ENCODE measurements at regions not wholly inside any gene's neighbourhood (a gene's known extent, or its start where the extent isn't known, plus 50 kb on each side); places are given as distances from the start of the nearest gene placed in this dataset.

DNA sequence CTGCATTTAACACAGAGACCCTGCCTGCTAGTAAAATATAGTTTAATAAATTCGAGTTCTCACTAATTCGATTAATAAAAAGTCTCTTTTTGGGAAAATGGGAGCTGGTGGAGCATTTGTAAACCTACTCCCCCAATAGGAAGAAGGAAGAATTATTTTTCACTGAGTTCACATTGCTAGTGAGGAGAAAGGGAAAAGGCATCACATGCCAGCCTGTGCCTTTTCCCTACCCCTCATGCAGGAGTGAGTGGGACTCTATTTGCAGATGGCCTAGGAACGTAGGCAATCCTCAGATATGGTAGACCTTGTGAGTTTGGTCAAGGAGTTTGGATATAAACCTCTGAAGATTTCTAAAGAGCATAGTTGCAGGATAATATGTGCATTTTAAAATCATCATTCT lies 218.4 kb upstream of the TRIB2 start:
- TF ChIP-seq POU2F2 (IDR thresholded peaks at IDR 0.05; ENCODE audit: low read depth, low read length), result no peak
- DNase-seq (ENCODE audit: insufficient read length, low spot score) (no peak), FAIRE-seq (no peak)

DNA sequence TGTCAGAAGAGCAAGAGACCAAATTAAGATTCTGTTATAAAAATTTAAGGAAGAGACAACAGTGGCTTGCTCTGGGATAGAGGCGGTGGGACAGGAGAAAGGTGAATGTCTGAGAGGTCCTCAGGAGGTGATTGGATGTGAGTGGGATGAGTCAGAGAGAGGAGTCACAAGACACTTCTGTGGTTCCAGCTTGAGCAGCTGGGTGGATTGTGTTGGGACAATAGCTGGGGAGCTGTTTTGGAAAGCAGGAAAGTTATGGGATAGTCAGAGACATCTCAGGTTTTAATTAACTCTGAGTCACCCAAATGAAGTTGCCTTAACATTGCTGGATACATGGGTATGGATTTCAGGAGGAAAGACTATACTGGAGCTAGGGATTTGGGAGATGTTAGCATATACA lies 218.0 kb upstream of the TRIB2 start:
- TF ChIP-seq POLR2A (IDR thresholded peaks at IDR 0.05; ENCODE audit: low read depth, low read length) (no peak), POU2F2 (IDR thresholded peaks at IDR 0.05; ENCODE audit: low read depth, low read length) (no peak), TAF1 (IDR thresholded peaks at IDR 0.05; ENCODE audit: low read depth, low read length) (no peak), PAX5 (IDR thresholded peaks at IDR 0.05; ENCODE audit: insufficient read depth, low read length, severe bottlenecking) (no peak), POLR2AphosphoS5 (IDR thresholded peaks at IDR 0.05; ENCODE audit: low read depth, low read length) (no peak), SPI1 (IDR thresholded peaks at IDR 0.05; ENCODE audit: low read depth, low read length) (no peak)
- FAIRE-seq (no peak), DNase-seq (ENCODE audit: insufficient read length, low spot score) (no peak)

DNA sequence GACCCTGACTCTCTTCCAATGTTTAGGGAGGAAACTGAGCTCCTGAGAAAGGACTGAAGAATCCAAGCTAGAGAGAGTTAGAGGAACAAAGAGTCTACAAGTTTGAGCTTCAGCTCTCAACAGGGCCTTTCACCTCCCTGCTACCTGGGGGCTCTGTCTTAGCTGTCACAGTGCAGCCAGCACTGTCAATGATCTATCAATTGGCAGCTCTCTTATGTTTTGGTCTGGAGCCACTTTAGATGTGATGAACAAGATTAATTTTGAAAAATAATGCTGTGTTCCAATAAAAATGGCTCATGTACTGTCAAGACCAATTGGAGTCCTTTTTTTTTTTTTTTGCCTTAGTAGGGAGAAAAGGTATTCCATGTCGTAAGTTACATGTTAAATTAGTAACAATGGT lies 215.8 kb upstream of the TRIB2 start:
- no peak for FAIRE-seq
- no peak for TF ChIP-seq POLR2A (IDR thresholded peaks at IDR 0.05; ENCODE audit: low read depth, low read length)
- no peak for TF ChIP-seq POU2F2 (IDR thresholded peaks at IDR 0.05; ENCODE audit: low read depth, low read length)
- TF ChIP-seq SPI1 (IDR thresholded peaks at IDR 0.05; ENCODE audit: low read depth, low read length), result no peak
- DNase-seq (ENCODE audit: insufficient read length, low spot score), result no peak

DNA sequence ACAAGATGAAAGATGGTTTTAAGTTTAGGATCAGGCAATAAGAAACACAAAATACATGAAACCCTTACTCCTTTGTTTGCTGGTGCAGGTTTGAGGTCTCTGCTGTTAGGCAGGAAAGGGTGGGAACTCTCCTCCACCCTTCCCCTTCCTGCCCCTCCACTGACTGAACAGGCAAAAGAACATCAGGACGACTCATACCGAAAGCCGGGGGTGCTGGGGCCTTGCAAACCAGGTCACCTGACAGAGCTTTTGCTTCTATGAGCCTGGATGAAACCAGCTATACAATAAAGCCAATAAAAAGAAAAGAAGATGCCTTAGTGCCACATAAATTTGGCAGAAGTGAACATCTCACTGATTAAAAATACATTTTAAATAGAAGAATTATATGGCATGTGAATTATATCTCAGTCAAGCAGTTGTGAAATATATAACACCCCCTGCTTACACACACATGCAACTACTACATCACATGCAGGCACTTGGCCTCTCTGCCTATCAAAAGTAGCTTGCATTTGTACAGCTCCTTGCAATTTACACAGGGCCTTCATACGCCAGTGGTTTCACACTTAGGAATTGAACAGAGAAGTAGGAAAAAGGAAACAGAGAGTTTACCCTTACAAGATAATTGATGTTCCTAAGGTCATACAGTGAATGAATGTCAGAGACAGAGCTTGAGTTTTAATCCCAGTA lies 215.1 kb upstream of the TRIB2 start:
- DNase-seq (ENCODE audit: insufficient read length, low spot score), result peak; percentile 39

DNA sequence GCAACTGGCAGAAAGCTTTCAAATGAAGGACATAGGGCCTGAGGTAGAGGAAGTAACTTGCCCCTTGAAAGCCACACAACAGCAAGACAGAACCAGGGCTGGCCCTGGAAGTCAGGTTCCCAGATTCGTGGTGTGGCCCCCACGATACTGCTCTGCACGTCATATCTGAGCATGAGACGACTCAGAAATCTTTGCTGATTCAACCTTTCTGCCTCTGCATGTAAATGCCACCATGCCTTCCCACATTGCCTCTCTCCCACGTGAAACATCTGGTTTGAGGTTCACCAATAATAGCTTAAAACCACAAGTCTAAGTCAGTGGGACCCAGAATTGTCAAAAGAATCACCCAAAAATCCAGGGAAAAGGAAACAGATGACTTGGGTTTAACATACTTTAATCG lies 214.0 kb upstream of the TRIB2 start:
- DNase-seq (ENCODE audit: insufficient read length, low spot score), result no peak
- no peak for TF ChIP-seq TAF1 (IDR thresholded peaks at IDR 0.05; ENCODE audit: low read depth, low read length)
- TF ChIP-seq POU2F2 (IDR thresholded peaks at IDR 0.05; ENCODE audit: low read depth, low read length), result peak; percentile 22; the same call in 1 of the 2 replicates
- TF ChIP-seq PAX5 (IDR thresholded peaks at IDR 0.05; ENCODE audit: insufficient read depth, low read length, severe bottlenecking), result no peak

More for the DNA sequence above, 215.1 kb upstream of the TRIB2 start:
- TF ChIP-seq TAF1 (IDR thresholded peaks at IDR 0.05; ENCODE audit: low read depth, low read length), result no peak
- no peak for TF ChIP-seq POLR2A (IDR thresholded peaks at IDR 0.05; ENCODE audit: low read depth, low read length)
- 0 out of 2 replicates have a peak, but pooled peaks have one; percentile 16 for TF ChIP-seq POU2F2 (IDR thresholded peaks at IDR 0.05; ENCODE audit: low read depth, low read length)
- TF ChIP-seq POLR2AphosphoS5 (IDR thresholded peaks at IDR 0.05; ENCODE audit: low read depth, low read length), result no peak
- no peak for TF ChIP-seq PAX5 (IDR thresholded peaks at IDR 0.05; ENCODE audit: insufficient read depth, low read length, severe bottlenecking)
- TF ChIP-seq SPI1 (IDR thresholded peaks at IDR 0.05; ENCODE audit: low read depth, low read length), result peak; percentile 29; the same call in 1 of the 2 replicates
- FAIRE-seq, result peak; percentile 95

DNA sequence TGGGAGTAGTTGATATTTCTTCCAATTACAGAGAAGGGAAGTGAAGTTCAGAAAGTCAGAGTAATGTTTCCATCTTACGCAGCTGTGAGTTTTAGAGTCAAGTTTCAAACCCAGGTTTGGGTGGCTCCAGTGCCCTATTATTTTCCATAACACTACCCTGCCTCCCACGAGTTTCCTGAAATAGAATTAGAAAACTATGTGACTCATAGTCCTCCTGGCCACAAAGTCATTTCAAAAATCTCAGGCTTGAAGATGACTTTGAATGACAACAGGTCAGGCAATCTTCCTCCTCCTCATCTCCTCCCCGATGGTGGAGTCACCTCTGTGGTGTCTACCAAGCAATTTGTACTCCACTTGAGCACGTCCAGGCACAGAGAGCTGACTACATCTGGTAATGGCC lies 212.3 kb upstream of the TRIB2 start:
- TF ChIP-seq PAX5 (IDR thresholded peaks at IDR 0.05; ENCODE audit: insufficient read depth, low read length, severe bottlenecking) (no peak), SPI1 (IDR thresholded peaks at IDR 0.05; ENCODE audit: low read depth, low read length) (peak; percentile 72), POU2F2 (IDR thresholded peaks at IDR 0.05; ENCODE audit: low read depth, low read length) (no peak)
- DNase-seq (ENCODE audit: insufficient read length, low spot score), result no peak
- FAIRE-seq, result peak; percentile 84

More for the DNA sequence above, 214.0 kb upstream of the TRIB2 start:
- peak; percentile 58 for FAIRE-seq

DNA sequence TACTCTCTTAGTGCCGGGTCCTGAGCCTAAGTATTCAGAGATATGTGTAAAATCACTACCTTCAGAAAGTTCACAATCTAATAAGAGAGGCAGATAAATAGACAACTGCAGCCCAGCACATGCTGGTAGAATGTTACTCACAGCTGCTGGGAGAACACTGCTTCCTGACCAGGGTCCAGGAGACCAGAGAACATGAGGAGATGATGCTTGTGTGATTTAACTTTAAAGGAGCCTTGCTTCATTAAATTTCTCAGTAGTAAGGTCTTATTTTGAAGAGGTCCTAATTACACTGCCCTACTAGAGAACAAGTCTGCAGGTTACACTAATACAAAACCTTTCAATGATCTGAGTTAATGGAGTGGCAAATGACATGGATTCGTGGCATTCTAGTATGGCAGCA lies 209.9 kb upstream of the TRIB2 start:
- DNase-seq (ENCODE audit: insufficient read length, low spot score) (no peak), FAIRE-seq (no peak)
- TF ChIP-seq TAF1 (IDR thresholded peaks at IDR 0.05; ENCODE audit: low read depth, low read length) (no peak), POLR2A (IDR thresholded peaks at IDR 0.05; ENCODE audit: low read depth, low read length) (no peak), POU2F2 (IDR thresholded peaks at IDR 0.05; ENCODE audit: low read depth, low read length) (no peak), POLR2AphosphoS5 (IDR thresholded peaks at IDR 0.05; ENCODE audit: low read depth, low read length) (no peak)

DNA sequence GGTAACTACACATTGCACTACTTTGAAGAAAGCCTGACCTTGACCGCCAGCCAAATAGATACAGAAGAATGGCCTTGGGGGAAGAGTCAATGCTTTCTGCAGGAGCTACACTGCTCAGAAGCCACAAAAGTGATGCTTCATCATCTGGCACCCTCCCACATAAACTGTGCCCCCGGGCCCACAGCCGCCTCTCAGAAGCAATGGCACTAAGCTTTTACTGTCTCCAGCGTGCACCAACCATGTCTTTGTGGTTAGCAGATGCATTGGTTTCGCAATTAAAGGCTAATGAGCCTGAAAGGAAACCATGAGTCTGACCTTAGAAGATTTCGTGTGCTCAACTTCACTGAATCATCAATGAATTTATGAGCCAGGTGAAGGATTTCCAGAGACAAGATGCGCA lies 209.4 kb upstream of the TRIB2 start:
- TF ChIP-seq POLR2A (IDR thresholded peaks at IDR 0.05; ENCODE audit: low read depth, low read length), result no peak
- no peak for TF ChIP-seq SPI1 (IDR thresholded peaks at IDR 0.05; ENCODE audit: low read depth, low read length)
- peak; percentile 56; the same call in 1 of the 2 replicates for TF ChIP-seq POU2F2 (IDR thresholded peaks at IDR 0.05; ENCODE audit: low read depth, low read length)
- no peak for TF ChIP-seq POLR2AphosphoS5 (IDR thresholded peaks at IDR 0.05; ENCODE audit: low read depth, low read length)
- no peak for TF ChIP-seq TAF1 (IDR thresholded peaks at IDR 0.05; ENCODE audit: low read depth, low read length)
- peak; percentile 52 for TF ChIP-seq PAX5 (IDR thresholded peaks at IDR 0.05; ENCODE audit: insufficient read depth, low read length, severe bottlenecking)
- peak; percentile 83 for FAIRE-seq
- DNase-seq (ENCODE audit: insufficient read length, low spot score), result no peak

DNA sequence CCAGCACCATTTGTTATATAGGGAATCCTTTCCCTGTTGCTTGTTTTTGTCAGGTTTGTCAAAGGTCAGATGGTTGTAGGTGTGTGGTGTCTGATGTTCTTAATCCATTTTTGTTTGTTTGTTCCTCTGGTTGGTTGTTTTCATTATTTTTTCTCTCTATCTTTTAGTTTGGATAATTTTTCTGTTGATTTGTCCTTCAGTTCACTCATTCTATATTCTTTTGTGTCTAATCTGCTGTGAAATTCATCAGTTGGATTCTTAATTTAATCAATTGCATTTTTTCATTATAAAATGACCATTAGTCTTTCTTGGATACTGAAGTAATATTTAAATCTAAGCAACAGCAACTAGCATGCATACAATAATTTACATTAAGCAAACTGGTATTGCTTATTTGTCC lies 206.7 kb upstream of the TRIB2 start:
- FAIRE-seq (no peak), DNase-seq (ENCODE audit: insufficient read length, low spot score) (no peak)
- TF ChIP-seq PAX5 (IDR thresholded peaks at IDR 0.05; ENCODE audit: insufficient read depth, low read length, severe bottlenecking), result no peak
- no peak for TF ChIP-seq POU2F2 (IDR thresholded peaks at IDR 0.05; ENCODE audit: low read depth, low read length)
- TF ChIP-seq POLR2AphosphoS5 (IDR thresholded peaks at IDR 0.05; ENCODE audit: low read depth, low read length), result no peak
- TF ChIP-seq TAF1 (IDR thresholded peaks at IDR 0.05; ENCODE audit: low read depth, low read length), result no peak
- no peak for TF ChIP-seq SPI1 (IDR thresholded peaks at IDR 0.05; ENCODE audit: low read depth, low read length)
- no peak for TF ChIP-seq POLR2A (IDR thresholded peaks at IDR 0.05; ENCODE audit: low read depth, low read length)

DNA sequence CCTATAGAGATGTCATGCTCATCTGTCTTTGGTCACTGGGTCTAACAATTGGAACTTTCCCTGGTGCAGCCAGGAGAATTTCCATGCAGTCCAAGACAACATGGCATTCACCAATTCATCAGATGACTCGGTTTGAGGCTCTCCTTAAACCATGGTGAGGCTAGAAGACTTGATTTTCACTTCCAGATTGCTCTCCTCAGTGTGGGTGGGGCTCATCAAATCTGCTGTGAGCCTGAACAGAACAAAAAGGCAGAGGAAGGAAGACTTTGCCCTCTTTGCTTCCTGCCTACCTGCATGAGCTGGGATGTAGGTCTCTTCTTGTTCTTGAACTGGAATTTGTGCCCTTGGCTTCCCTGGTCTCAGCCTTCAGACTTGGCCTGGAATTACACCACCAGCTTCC lies 203.4 kb upstream of the TRIB2 start:
- DNase-seq (ENCODE audit: insufficient read length, low spot score) (no peak), FAIRE-seq (peak; percentile 28)
- TF ChIP-seq SPI1 (IDR thresholded peaks at IDR 0.05; ENCODE audit: low read depth, low read length) (no peak), POLR2AphosphoS5 (IDR thresholded peaks at IDR 0.05; ENCODE audit: low read depth, low read length) (no peak), TAF1 (IDR thresholded peaks at IDR 0.05; ENCODE audit: low read depth, low read length) (no peak)

DNA sequence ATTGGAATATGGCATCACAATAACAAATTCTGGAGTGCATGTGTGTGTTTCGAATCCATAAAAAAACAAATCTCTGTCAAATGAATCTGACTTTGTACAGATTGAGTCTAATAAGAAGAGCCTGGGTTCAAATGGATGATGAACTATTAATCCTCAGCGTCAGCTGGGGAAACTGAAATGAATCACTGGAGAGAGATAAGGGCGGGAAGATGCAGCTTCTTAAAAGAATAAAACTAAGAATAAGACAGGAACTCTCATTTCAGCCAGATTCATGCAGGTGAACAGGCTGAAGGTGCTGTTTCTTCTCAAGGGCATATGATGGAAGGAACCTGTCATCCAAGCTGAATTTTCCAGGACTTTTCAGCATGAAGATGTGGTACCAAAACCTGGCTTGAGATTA lies 202.6 kb upstream of the TRIB2 start:
- TF ChIP-seq POLR2AphosphoS5 (IDR thresholded peaks at IDR 0.05; ENCODE audit: low read depth, low read length) (no peak), SPI1 (IDR thresholded peaks at IDR 0.05; ENCODE audit: low read depth, low read length) (no peak), POLR2A (IDR thresholded peaks at IDR 0.05; ENCODE audit: low read depth, low read length) (no peak), PAX5 (IDR thresholded peaks at IDR 0.05; ENCODE audit: insufficient read depth, low read length, severe bottlenecking) (no peak)
- FAIRE-seq, result no peak
- DNase-seq (ENCODE audit: insufficient read length, low spot score), result no peak
